Tibial nerve (tissue), 4 donors: ENCODE measurements at regions not wholly inside any gene's neighbourhood (a gene's known extent, or its start where the extent isn't known, plus 50 kb on each side); places are given as distances from the start of the nearest gene placed in this dataset.

Experiments used
- CTCF ChIP-seq, 5 experiments: fragments of 200-600 bp in 3 of 5; fragments of 450-650 bp in 2 of 5; sonication (generic) in 3 of 5; IDR thresholded peaks; one replicate each; pipeline ENCODE4 v1.5.1; 2016 to 2019; ENCODE audit warnings: antibody characterized with exemption in 5 of 5, mild to moderate bottlenecking in 3 of 5, moderate library complexity in 2 of 5
- EP300 ChIP-seq, 2 donors: sonication (generic); formaldehyde crosslinking; IDR thresholded peaks; one replicate each; pipeline ENCODE4 v1.6.1; 2017; ENCODE audit warnings: antibody characterized with exemption in 2 of 2, mild to moderate bottlenecking in 1 of 2
- POLR2A ChIP-seq, 2 donors: fragments of 450-650 bp; IDR thresholded peaks; one replicate each; pipeline ENCODE4 v1.6.1; 2017; ENCODE audit warnings: antibody characterized with exemption in 2 of 2, mild to moderate bottlenecking in 2 of 2, moderate library complexity in 2 of 2

GRCh38 chrX:74080165-74080564 is 223.8 kb upstream of the ZCCHC13 start:
- TF ChIP-seq CTCF (IDR thresholded peaks at IDR 0.05) (no peak), POLR2A (IDR thresholded peaks at IDR 0.05) (no peak), EP300 (IDR thresholded peaks at IDR 0.05) (no peak)
